Fibroblast of the aortic adventitia (primary cell): ENCODE measurements at regions not wholly inside any gene's neighbourhood (a gene's known extent, or its start where the extent isn't known, plus 50 kb on each side); places are given as distances from the start of the nearest gene placed in this dataset.
A peak's percentile ranks its signal among the peaks of the same experiment; 100 is the strongest.

Source experiments
- DNase-seq: peaks from one replicate; pipeline ENCODE4 v3.0.0-alpha.2; 2010; ENCODE audit warnings: low read depth
- H3K4me3 ChIP-seq: 2 replicates; pipeline ENCODE4 v1.5.1; 2011; ENCODE audit warnings: low read depth, mild to moderate bottlenecking, control low read depth, low read length, moderate library complexity
- CTCF ChIP-seq: IDR thresholded peaks from 2 replicates; pipeline ENCODE4 v1.5.1; 2011; ENCODE audit warnings: mild to moderate bottlenecking, low read length, control low read depth, inconsistent platforms; ENCODE audit not compliant: insufficient read depth

DNA sequence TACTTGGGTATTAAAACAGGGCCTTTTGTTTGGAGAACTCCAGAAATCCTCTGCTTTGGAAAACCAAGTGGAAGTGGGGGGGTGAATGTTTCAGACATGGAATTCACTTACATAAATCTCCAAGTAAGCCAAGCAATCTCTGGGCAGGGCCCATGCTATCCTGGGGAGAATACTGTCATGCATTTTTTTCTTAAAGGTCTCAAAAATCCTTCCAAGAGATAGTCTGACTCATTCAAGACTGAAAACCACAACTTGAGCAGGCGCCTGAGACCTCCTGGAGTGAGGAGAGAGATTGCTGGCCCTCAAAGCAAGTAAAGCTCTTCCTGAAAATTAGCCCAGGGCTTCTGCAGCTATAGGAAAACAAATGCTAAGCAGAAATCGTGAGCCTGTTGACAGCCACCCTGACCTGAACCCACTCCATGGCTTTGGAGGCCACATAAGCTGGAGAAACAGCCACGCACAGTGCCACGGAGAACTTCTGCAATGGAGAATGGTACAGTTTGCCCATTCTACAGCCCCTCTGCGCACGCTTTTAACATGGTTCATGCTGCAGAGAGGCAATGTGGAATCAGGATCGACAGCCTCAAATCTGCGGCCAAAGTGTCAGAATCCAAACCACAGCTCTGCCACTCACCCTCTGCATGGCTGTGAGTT is 203.1 kb upstream of the AUTS2 start:
- TF ChIP-seq CTCF = no peak
- DNase-seq = peak; percentile 78

GRCh38 chr7:69398986-69399385 is 199.3 kb upstream of the AUTS2 start:
- no peak overlapping the region for H3K4me3 ChIP-seq
- TF ChIP-seq CTCF = no peak
- no peak for DNase-seq

More for the DNA sequence above, 203.1 kb upstream of the AUTS2 start:
- no peak overlapping the region for H3K4me3 ChIP-seq

DNA sequence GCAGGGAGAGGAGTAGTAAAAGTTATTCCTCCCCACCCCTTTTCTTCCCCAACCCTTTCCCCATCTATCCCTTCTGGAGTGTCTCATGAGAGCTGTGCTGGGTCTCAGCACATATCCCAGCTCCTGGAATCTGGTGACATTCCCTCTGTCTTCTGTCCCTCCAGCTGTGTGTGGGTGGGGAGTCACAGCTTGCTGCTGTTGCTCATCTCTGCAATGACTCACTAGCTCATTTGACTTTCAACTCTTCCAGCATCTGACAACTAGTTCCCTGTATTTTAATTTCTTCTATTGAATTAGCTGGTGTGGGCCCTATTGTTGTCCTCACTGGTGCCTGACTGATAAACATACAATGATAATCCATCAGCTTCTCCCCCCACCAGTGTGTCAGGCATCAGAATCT is 198.9 kb upstream of the AUTS2 start:
- H3K4me3 ChIP-seq = no peak overlapping the region
- no peak for DNase-seq
- no peak for TF ChIP-seq CTCF

DNA sequence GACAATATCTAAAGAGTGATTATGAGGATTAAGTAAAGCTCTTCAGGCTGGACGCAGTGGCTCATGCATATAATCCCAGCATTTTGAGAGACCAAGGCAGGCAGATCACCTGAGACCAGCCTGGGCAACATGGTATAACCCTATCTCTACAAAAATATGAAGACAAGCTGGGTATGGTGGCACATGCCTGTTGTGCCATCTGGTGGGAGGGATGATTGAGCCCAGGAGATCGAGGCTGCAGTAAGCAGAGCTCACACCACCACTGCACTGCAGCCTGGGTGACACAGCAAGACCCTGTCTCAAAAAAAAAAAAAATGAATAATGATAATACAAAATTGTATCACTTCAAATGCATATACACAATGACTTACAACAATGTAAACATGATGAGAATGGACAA is 195.6 kb upstream of the AUTS2 start:
- no peak for TF ChIP-seq CTCF
- no peak for DNase-seq
- H3K4me3 ChIP-seq = no peak overlapping the region

GRCh38 chr7:69403169-69403568 is 195.1 kb upstream of the AUTS2 start:
- no peak for DNase-seq
- no peak for TF ChIP-seq CTCF
- H3K4me3 ChIP-seq = no peak overlapping the region

DNA sequence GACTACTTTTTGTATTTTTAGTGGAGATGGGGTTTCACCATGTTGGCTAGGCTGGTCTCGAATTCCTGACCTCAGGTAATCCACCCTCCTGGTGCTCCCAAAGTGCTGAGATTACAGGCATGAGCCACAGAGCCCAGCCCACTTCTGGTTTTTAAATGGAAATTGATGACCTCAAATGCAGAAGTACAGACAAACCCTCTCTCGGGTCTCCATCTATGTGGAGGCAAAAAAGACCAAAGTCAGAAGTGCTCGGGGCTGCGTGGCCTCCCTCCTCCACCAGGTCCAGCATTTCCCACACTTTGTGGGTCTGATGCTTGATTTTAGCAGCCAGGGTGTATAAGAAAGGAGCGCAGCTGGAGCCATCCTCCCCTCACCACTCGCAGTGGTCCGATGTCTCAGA is 187.3 kb upstream of the AUTS2 start:
- DNase-seq = no peak
- no peak for TF ChIP-seq CTCF
- no peak overlapping the region for H3K4me3 ChIP-seq

GRCh38 chr7:69411466-69411865 is 186.8 kb upstream of the AUTS2 start:
- TF ChIP-seq CTCF = no peak

More at GRCh38 chr7:69411466-69411865, 186.8 kb upstream of the AUTS2 start:
- DNase-seq = no peak
- no peak overlapping the region for H3K4me3 ChIP-seq
